ENCODE measurements at regions not wholly inside any gene's neighbourhood (a gene's known extent, or its start where the extent isn't known, plus 50 kb on each side); places are given as distances from the start of the nearest gene placed in this dataset.

- no peak for DNase-seq (ENCODE audit: low spot score)
- TF ChIP-seq, protein P1, sequence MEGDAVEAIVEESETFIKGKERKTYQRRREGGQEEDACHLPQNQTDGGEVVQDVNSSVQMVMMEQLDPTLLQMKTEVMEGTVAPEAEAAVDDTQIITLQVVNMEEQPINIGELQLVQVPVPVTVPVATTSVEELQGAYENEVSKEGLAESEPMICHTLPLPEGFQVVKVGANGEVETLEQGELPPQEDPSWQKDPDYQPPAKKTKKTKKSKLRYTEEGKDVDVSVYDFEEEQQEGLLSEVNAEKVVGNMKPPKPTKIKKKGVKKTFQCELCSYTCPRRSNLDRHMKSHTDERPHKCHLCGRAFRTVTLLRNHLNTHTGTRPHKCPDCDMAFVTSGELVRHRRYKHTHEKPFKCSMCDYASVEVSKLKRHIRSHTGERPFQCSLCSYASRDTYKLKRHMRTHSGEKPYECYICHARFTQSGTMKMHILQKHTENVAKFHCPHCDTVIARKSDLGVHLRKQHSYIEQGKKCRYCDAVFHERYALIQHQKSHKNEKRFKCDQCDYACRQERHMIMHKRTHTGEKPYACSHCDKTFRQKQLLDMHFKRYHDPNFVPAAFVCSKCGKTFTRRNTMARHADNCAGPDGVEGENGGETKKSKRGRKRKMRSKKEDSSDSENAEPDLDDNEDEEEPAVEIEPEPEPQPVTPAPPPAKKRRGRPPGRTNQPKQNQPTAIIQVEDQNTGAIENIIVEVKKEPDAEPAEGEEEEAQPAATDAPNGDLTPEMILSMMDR (IDR thresholded peaks at IDR 0.05): no peak
- Histone ChIP-seq H3K4me1 (peaks cover 0 to 3% of the 10 kb centered on the region in 2 donors), H3K4me3 (no peak overlapping the region), H3K27ac (no peak overlapping the region), H3K27me3 (no peaks in the 10 kb centered on the region), H3K36me3 (no peaks in the 10 kb centered on the region), H3K9me3 (peaks cover 0 to 4% of the 10 kb centered on the region in 2 donors)
These were observed 148.5 kb upstream of the PDZRN3 start for GRCh38 chr3:73773233-73773632.

GRCh38 chr3:73772076-73772886 is 147.5 kb upstream of the PDZRN3 start:
- Histone ChIP-seq H3K4me1 (peaks cover 0 to 4% of the 10 kb centered on the region in 2 donors), H3K27me3 (no peaks in the 10 kb centered on the region), H3K27ac (no peak overlapping the region), H3K36me3 (no peaks in the 10 kb centered on the region), H3K4me3 (no peak overlapping the region), H3K9me3 (peaks cover 0 to 4% of the 10 kb centered on the region in 2 donors)
- TF ChIP-seq, protein P1 (IDR thresholded peaks at IDR 0.05): no peak
- DNase-seq (ENCODE audit: low spot score): no peak

DNA sequence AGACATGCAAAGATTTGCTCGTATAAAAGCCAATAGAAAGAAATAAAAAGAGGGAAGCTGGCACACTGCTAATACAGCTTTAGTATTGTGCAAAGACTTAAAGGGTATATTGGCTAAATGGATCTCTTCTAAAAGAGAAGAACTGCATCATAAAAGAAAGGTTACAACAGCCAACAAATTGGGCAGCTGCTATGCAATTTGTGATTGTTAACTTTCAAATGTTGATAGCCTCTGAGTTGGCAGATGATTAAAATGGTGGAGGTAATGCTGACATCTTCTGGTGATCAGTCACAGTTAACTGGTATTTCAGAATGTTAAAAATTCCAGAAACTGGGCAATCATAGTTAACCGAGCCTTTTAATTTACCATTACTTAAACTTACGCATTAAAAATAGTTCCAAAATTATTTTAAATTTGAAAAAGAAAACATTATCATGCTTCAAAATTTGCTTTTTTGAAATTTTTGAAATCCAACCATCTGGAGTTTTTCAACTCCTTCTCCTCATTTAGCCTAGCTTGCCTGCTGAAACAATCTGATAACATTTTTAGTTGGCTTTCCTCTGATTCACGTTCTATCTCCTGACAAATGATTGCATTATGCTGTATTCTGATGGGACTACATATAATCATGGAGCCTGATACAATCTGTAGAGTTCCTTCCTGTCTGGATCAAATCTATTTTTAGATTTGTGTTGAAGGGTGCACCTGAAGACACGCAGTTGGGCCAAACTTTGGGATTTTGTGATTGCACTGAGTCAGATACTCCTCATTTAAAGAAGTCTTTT is 144.0 kb upstream of the PDZRN3 start:
- TF ChIP-seq, protein P1 (IDR thresholded peaks at IDR 0.05): peak in 1 of 2 donors; percentile 40
- H3K27ac ChIP-seq: no peak overlapping the region
- H3K36me3 ChIP-seq: no peaks in the 10 kb centered on the region
- H3K4me3 ChIP-seq: no peak overlapping the region
- peaks cover 0 to 12% of the 10 kb centered on the region in 2 donors for H3K4me1 ChIP-seq
- peaks cover 0 to 4% of the 10 kb centered on the region in 2 donors for H3K9me3 ChIP-seq
- DNase-seq (ENCODE audit: low spot score): no peak
- no peaks in the 10 kb centered on the region for H3K27me3 ChIP-seq

DNA sequence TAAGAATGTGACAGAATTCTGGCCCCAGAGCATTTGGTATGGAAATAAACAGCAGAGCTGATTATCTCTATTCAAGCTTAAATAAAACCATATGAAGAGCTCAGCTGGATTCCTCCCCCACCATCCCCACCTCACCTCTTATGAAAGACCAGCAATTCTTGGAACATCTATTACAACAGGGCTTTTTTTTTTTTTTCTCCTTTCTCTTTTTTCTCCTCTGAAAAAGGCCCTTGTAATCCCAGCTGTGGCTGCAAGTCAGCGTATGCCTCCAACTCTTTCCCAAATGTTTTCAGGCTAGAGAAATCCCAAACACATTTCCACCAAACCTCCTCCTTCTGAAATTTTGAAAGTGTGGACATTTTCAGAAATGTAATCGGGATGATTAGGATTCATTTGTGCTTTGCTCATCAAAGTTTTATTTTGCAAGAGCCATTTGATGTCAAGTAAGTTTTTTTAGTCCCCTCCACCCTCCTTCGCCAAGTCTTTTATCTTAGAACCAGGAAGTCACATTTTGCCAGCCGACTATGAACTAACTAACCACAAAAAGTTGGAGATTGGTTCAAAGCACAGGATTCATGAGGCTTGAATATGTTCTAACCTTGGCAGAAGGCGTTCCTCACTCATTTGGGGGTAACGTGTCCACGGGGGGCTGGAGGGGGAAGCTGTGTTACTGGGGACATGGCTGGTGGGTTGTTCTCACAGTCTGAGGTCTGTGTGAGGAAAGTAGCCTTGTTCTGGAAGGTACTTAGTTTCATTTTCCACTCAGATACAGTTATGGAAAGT is 142.0 kb upstream of the PDZRN3 start:
- Histone ChIP-seq H3K36me3 (no peaks in the 10 kb centered on the region), H3K4me1 (peaks cover 0 to 12% of the 10 kb centered on the region in 2 donors), H3K4me3 (peak overlapping the region in 1 of 2 donors; percentile 21), H3K27me3 (no peaks in the 10 kb centered on the region), H3K9me3 (peaks cover 0 to 4% of the 10 kb centered on the region in 2 donors), H3K27ac (peak overlapping the region; percentile 47 to 77)
- DNase-seq (ENCODE audit: low spot score): no peak
- TF ChIP-seq, protein P1 (IDR thresholded peaks at IDR 0.05): no peak

DNA sequence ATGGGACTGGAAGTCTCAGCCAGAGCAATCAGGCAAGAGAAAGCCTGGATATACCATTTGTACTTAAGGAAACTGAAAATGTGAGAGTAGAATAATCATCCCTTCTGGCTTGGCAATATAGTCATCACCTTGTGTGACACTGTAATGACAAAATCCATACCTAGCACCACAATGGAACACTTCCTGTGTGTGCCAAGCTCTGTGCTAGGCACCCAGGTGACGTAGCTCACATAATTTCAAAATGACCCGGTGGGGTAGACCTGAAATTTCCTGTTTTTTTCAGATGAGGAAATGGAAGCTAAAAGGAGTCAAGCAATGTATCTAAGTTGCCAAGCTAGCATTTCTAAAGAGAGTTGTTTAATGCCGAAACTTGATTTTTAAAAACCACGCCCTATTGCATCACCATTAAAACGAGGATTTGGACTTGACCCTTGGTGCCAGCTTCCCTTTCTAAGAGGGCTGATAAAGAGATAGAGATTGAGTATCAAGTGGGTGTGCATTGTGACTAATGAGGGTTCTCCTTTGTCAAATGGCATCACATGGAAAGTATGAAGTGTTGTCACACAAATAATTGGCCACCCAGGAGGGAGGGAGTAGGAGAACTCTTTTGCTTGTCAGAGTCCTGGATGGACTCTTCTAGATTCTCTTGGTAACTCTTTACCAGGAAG is 141.3 kb upstream of the PDZRN3 start:
- Histone ChIP-seq H3K4me3 (no peak overlapping the region), H3K4me1 (peaks cover 0 to 12% of the 10 kb centered on the region in 2 donors), H3K9me3 (peaks cover 0 to 4% of the 10 kb centered on the region in 2 donors), H3K36me3 (no peaks in the 10 kb centered on the region), H3K27me3 (no peaks in the 10 kb centered on the region), H3K27ac (peak overlapping the region; percentile 47 to 77)
- TF ChIP-seq, protein P1 (IDR thresholded peaks at IDR 0.05): no peak
- no peak for DNase-seq (ENCODE audit: low spot score)
